H1 (cell line): ENCODE measurements at regions not wholly inside any gene's neighbourhood (a gene's known extent, or its start where the extent isn't known, plus 50 kb on each side); places are given as distances from the start of the nearest gene placed in this dataset.

ENCODE experiments used
- CTCF ChIA-PET: fragments of 300-600 bp; sonication (Branson Sonifier 250); formaldehyde crosslinking; loops from one replicate; lab custom pipeline; 2021; ENCODE audit not compliant: partially characterized antibody; lab: Charles Lee
- POLR2A ChIA-PET: fragments of 300-600 bp; sonication (Branson Sonifier 250); formaldehyde crosslinking; loops from one replicate; lab custom pipeline; 2021; ENCODE audit warnings: inconsistent platforms; ENCODE audit not compliant: partially characterized antibody; lab: Charles Lee
- DNase-seq, 2 experiments: peaks; one replicate each; pipeline versions ENCODE4 v3.0.0 to v3.0.0-alpha.2; 2010 to 2022; ENCODE audit warnings: low spot score in 2 of 2, low read depth in 1 of 2, mixed read lengths in 1 of 2
- FAIRE-seq: peaks from 2 replicates; lab custom pipeline; 2011; peaks lifted over from hg19 to GRCh38; lab: Jason Lieb, UNC
- H2AFZ ChIP-seq: 2 replicates; pipeline ENCODE4 v1.8.1; 2012; ENCODE audit warnings: low read length, inconsistent platforms
- H2AK5ac ChIP-seq: 2 replicates; pipeline ENCODE4 v1.6.1; 2013; ENCODE audit warnings: low read depth, low read length
- H2BK120ac ChIP-seq: replicated peaks from 2 replicates; pipeline ENCODE3; 2013; ENCODE audit warnings: low read depth, low read length, inconsistent platforms
- H2BK12ac ChIP-seq: 2 replicates; pipeline ENCODE4 v1.6.1; 2013; ENCODE audit warnings: low read depth, low read length
- H2BK15ac ChIP-seq: 2 replicates; pipeline ENCODE4 v1.6.1; 2013; ENCODE audit warnings: low read length
- H2BK20ac ChIP-seq: 2 replicates; pipeline ENCODE4 v1.6.1; 2013; ENCODE audit warnings: low read length
- H2BK5ac ChIP-seq: 2 replicates; pipeline ENCODE4 v1.6.1; 2013; ENCODE audit warnings: low read depth, low read length
- H3K14ac ChIP-seq: 2 replicates; pipeline ENCODE4 v1.6.1; 2013; ENCODE audit warnings: inconsistent platforms; ENCODE audit not compliant: insufficient read length
- H3K18ac ChIP-seq: 2 replicates; pipeline ENCODE4 v1.6.1; 2013; ENCODE audit warnings: low read length; ENCODE audit errors: extremely low read depth
- H3K23ac ChIP-seq: 2 replicates; pipeline ENCODE4 v1.6.1; 2013; ENCODE audit warnings: inconsistent platforms; ENCODE audit not compliant: insufficient read length
- H3K23me2 ChIP-seq: 2 replicates; pipeline ENCODE4 v1.6.1; 2013; ENCODE audit warnings: low read depth, low read length
- H3K27ac ChIP-seq: 2 replicates; pipeline ENCODE4 v1.6.1; 2011; ENCODE audit warnings: low read depth, low read length, inconsistent platforms
- H3K27me3 ChIP-seq, 4 experiments: replicated peaks in 1 of 4; 1 replicate in 1 of 4; 2 replicates in 3 of 4; pipeline versions ENCODE4 v1.6.1 to v1.8.1; 2011 to 2013; ENCODE audit warnings: low read length in 3 of 4, mild to moderate bottlenecking in 3 of 4, inconsistent platforms in 2 of 4, mixed read lengths in 2 of 4, moderate library complexity in 1 of 4; ENCODE audit not compliant: control insufficient read depth in 3 of 4, insufficient read depth in 3 of 4; ENCODE audit errors: extremely low read depth in 1 of 4
- H3K36me3 ChIP-seq, 4 experiments: 2 replicates each; pipeline versions ENCODE4 v1.6.1 to v1.8.1; 2011 to 2013; ENCODE audit warnings: mild to moderate bottlenecking in 4 of 4, low read length in 3 of 4, moderate library complexity in 2 of 4, control low read depth in 1 of 4, inconsistent platforms in 1 of 4; ENCODE audit not compliant: insufficient read depth in 4 of 4, control insufficient read depth in 2 of 4
- H3K4ac ChIP-seq: replicated peaks from 2 replicates; pipeline ENCODE3; 2013; ENCODE audit warnings: low read length, low read depth, mixed read lengths, inconsistent platforms; ENCODE audit not compliant: insufficient read length
- H3K4me1 ChIP-seq, 4 experiments: replicated peaks in 1 of 4; 1 replicate in 1 of 4; 2 replicates in 3 of 4; pipeline versions ENCODE4 v1.6.1 to v1.8.1; 2011 to 2013; ENCODE audit warnings: low read length in 3 of 4, inconsistent platforms in 2 of 4, mixed read lengths in 1 of 4; ENCODE audit not compliant: insufficient read depth in 4 of 4, control insufficient read depth in 3 of 4
- H3K4me2 ChIP-seq, 2 experiments: 2 replicates each; pipeline versions ENCODE4 v1.6.1 to v1.8.1; 2011 to 2013; ENCODE audit warnings: low read depth in 2 of 2, low read length in 2 of 2, control low read depth in 1 of 2, inconsistent platforms in 1 of 2, mild to moderate bottlenecking in 1 of 2; ENCODE audit not compliant: insufficient read depth in 1 of 2
- H3K4me3 ChIP-seq, 4 experiments: fragments of 200-600, 300-600 bp in 1 of 4; sonication (generic), shearing (Covaris generic), sonication (Bioruptor Twin) in 1 of 4; 2 replicates each; pipeline versions ENCODE4 v1.5.1 to v1.8.1; 2011 to 2016; ENCODE audit warnings: low read length in 4 of 4, low read depth in 3 of 4, control low read depth in 2 of 4, inconsistent platforms in 2 of 4, mild to moderate bottlenecking in 2 of 4, mixed read lengths in 1 of 4, moderate library complexity in 1 of 4; ENCODE audit not compliant: insufficient read depth in 2 of 4; ENCODE audit errors: extremely low read depth in 1 of 4
- H3K56ac ChIP-seq: replicated peaks from 2 replicates; pipeline ENCODE3; 2013; ENCODE audit warnings: low read depth, mild to moderate bottlenecking, mixed read lengths, low read length, inconsistent platforms; ENCODE audit not compliant: insufficient read length
- H3K79me1 ChIP-seq: 2 replicates; pipeline ENCODE4 v1.6.1; 2013; ENCODE audit warnings: low read depth, low read length, control low read depth
- H3K79me2 ChIP-seq, 2 experiments: 2 replicates each; pipeline versions ENCODE4 v1.6.1 to v1.8.1; 2012 to 2013; ENCODE audit warnings: low read length in 2 of 2, mild to moderate bottlenecking in 2 of 2, inconsistent platforms in 1 of 2; ENCODE audit not compliant: insufficient read depth in 2 of 2, control insufficient read depth in 1 of 2
- H3K9ac ChIP-seq, 4 experiments: replicated peaks in 1 of 4; 1 replicate in 1 of 4; 2 replicates in 3 of 4; pipeline versions ENCODE4 v1.6.1 to v1.8.1; 2011 to 2013; ENCODE audit warnings: low read depth in 3 of 4, low read length in 3 of 4, control low read depth in 2 of 4, mild to moderate bottlenecking in 2 of 4, moderate library complexity in 2 of 4, inconsistent platforms in 1 of 4; ENCODE audit errors: extremely low read depth in 1 of 4
- H3K9me3 ChIP-seq, 2 experiments: 2 replicates each; pipeline versions ENCODE4 v1.6.1 to v1.8.1; 2012 to 2013; ENCODE audit warnings: mild to moderate bottlenecking in 2 of 2, moderate library complexity in 2 of 2, control low read depth in 1 of 2, inconsistent platforms in 1 of 2, low read depth in 1 of 2, low read length in 1 of 2, mixed read lengths in 1 of 2; ENCODE audit not compliant: insufficient read depth in 2 of 2
- H4K20me1 ChIP-seq, 2 experiments: replicated peaks in 1 of 2; 2 replicates each; pipeline versions ENCODE3 to v1.8.1; 2011 to 2013; ENCODE audit warnings: inconsistent platforms in 2 of 2, low read length in 2 of 2, mild to moderate bottlenecking in 1 of 2; ENCODE audit not compliant: insufficient read depth in 2 of 2, control insufficient read depth in 1 of 2
- H4K5ac ChIP-seq: 2 replicates; pipeline ENCODE4 v1.6.1; 2013; ENCODE audit warnings: low read length, low read depth, mixed read lengths, inconsistent platforms; ENCODE audit not compliant: insufficient read length
- H4K8ac ChIP-seq: 2 replicates; pipeline ENCODE4 v1.8.0; 2013; ENCODE audit warnings: mild to moderate bottlenecking, moderate library complexity, low read length, inconsistent platforms; ENCODE audit not compliant: insufficient read depth; ENCODE audit errors: extremely low read depth
- H4K91ac ChIP-seq: replicated peaks from 2 replicates; pipeline ENCODE3; 2013; ENCODE audit warnings: low read length, mixed read lengths, inconsistent platforms; ENCODE audit not compliant: insufficient read length
- CBX8 ChIP-seq: fragments of 300-800, 300-1000 bp; sonication (generic); IDR thresholded peaks from 2 replicates; pipeline ENCODE4 v1.7.1; 2016; ENCODE audit warnings: low read depth, low read length, borderline replicate concordance
- CTBP2 ChIP-seq: IDR thresholded peaks from 2 replicates; pipeline ENCODE4 v1.7.0; 2011; ENCODE audit warnings: borderline replicate concordance, mild to moderate bottlenecking, moderate library complexity, mixed read lengths, low read length; ENCODE audit not compliant: insufficient read depth, insufficient read length
- EGR1 ChIP-seq: IDR thresholded peaks from 2 replicates; pipeline ENCODE4 v1.6.1; 2011; ENCODE audit warnings: low read depth, low read length, borderline replicate concordance
- GTF2F1 ChIP-seq: IDR thresholded peaks from 2 replicates; pipeline ENCODE4 v1.6.1; 2012; ENCODE audit warnings: low read depth, low read length, improper control_type of control experiment, borderline replicate concordance
- KDM1A ChIP-seq: fragments of 200-600, 300-600 bp; sonication (generic); IDR thresholded peaks from 2 replicates; pipeline ENCODE4 v1.7.1; 2016; ENCODE audit warnings: mild to moderate bottlenecking, low read length, borderline replicate concordance
- MAFK ChIP-seq: IDR thresholded peaks from 2 replicates; pipeline ENCODE4 v1.6.1; 2012; ENCODE audit warnings: low read depth, mild to moderate bottlenecking, improper control_type of control experiment, low read length
- MAX ChIP-seq: IDR thresholded peaks from 2 replicates; pipeline ENCODE4 v1.6.1; 2012; ENCODE audit warnings: inconsistent platforms
- POLR2AphosphoS5 ChIP-seq: IDR thresholded peaks from 2 replicates; pipeline ENCODE4 v1.6.1; 2011; ENCODE audit warnings: low read depth, low read length
- SAP30 ChIP-seq: fragments of 300-600 bp; sonication (generic); IDR thresholded peaks from 2 replicates; pipeline ENCODE4 v1.7.1; 2012; ENCODE audit warnings: low read length, moderate library complexity, mild to moderate bottlenecking, inconsistent platforms; ENCODE audit not compliant: insufficient read depth, insufficient replicate concordance
- WGBS, 2 experiments: shearing (Covaris generic) in 1 of 2; methylation state at CpG; one replicate each; pipeline versions ENCODE4 v1.1.6 to v1.1.7; 2013 to 2015; ENCODE audit warnings: low lambda C conversion rate in 2 of 2, mixed read lengths in 2 of 2, inconsistent platforms in 1 of 2, low coverage in 1 of 2, missing lambda C conversion rate in 1 of 2; ENCODE audit not compliant: insufficient replicate concordance in 2 of 2, insufficient coverage in 1 of 2, insufficient read length in 1 of 2; ENCODE audit errors: extremely low coverage in 1 of 2, missing lambda C conversion rate in 1 of 2; 5-methylcytosine and 5-hydroxymethylcytosine counted together
- TF ChIP-seq, protein P1 (sequence below): IDR thresholded peaks from 2 replicates; pipeline ENCODE4 v1.6.1; 2011; ENCODE audit warnings: low read length, improper control_type of control experiment

DNA sequence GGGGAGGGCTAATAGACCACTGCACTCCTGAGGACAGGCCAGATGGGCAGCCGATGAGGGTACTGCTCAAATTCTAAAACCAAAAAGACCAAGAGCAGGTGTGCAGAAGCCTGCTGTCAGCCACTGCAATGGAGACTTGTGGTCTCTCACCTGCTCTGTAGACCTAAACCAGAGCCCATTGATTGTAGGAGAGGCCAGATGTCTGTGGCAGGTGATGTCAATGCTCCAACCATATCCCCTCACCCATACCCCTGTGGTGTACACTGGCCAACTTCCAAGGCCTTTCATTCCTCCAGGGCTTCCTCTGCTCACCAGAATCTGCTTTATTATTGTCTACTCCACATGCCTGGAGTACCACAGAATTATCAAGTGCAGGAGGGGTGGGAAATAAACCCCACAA is 116.9 kb upstream of the CHST15 start:
- CTCF ChIA-PET, result no interaction called here
- H3K9ac ChIP-seq, result no peak overlapping the region
- POLR2A ChIA-PET, result no interaction called here
- no peaks in the 10 kb centered on the region; a peak in 1 of 7 replicates for H3K27me3 ChIP-seq
- no peak overlapping the region for H3K23ac ChIP-seq
- H4K5ac ChIP-seq, result no peak overlapping the region
- H2BK15ac ChIP-seq, result no peak overlapping the region
- no peak for FAIRE-seq
- peak in 1 of 2 experiments; percentile 10 for DNase-seq
- H3K79me1 ChIP-seq, result no peaks in the 10 kb centered on the region
- no peak for TF ChIP-seq MAFK
- no peak for TF ChIP-seq POLR2AphosphoS5
- no peak for TF ChIP-seq CTBP2
- TF ChIP-seq KDM1A, result no peak
- TF ChIP-seq EGR1, result no peak
- no peak for TF ChIP-seq GTF2F1
- TF ChIP-seq, protein P1, sequence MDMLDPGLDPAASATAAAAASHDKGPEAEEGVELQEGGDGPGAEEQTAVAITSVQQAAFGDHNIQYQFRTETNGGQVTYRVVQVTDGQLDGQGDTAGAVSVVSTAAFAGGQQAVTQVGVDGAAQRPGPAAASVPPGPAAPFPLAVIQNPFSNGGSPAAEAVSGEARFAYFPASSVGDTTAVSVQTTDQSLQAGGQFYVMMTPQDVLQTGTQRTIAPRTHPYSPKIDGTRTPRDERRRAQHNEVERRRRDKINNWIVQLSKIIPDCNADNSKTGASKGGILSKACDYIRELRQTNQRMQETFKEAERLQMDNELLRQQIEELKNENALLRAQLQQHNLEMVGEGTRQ, result no peak
- TF ChIP-seq SAP30, result no peak
- TF ChIP-seq CBX8, result no peak
- TF ChIP-seq MAX, result no peak
- H3K23me2 ChIP-seq, result no peaks in the 10 kb centered on the region
- H3K14ac ChIP-seq, result no peak overlapping the region
- H3K27ac ChIP-seq, result no peak overlapping the region
- no peaks in the 10 kb centered on the region for H4K20me1 ChIP-seq
- no peak overlapping the region for H3K56ac ChIP-seq
- H3K9me3 ChIP-seq, result 0 out of 4 replicates have a peak, but pooled peaks cover 0 to 5% of the 10 kb centered on the region in 2 experiments
- H3K4me1 ChIP-seq, result no peaks in the 10 kb centered on the region
- no peak overlapping the region for H2AFZ ChIP-seq
- H3K4me3 ChIP-seq, result no peak overlapping the region
- no peak overlapping the region for H3K4me2 ChIP-seq
- H3K36me3 ChIP-seq, result no peaks in the 10 kb centered on the region
- WGBS, 2 experiments, result 94% methylated on average over 1 of the region's 1 CpG; no CpG with 5 or more reads in 1 of the 2 experiments
- H2BK20ac ChIP-seq, result no peak overlapping the region
- H2AK5ac ChIP-seq, result no peak overlapping the region
- no peak overlapping the region for H3K4ac ChIP-seq
- no peak overlapping the region for H2BK120ac ChIP-seq
- no peak overlapping the region for H4K91ac ChIP-seq
- no peak overlapping the region for H2BK12ac ChIP-seq
- no peak overlapping the region for H4K8ac ChIP-seq
- no peak overlapping the region for H3K18ac ChIP-seq
- no peak overlapping the region for H2BK5ac ChIP-seq
- no peaks in the 10 kb centered on the region for H3K79me2 ChIP-seq
